ENCODE measurements at regions not wholly inside any gene's neighbourhood (a gene's known extent, or its start where the extent isn't known, plus 50 kb on each side); places are given as distances from the start of the nearest gene placed in this dataset.

GRCh38 chr13:70366720-70367119 is 258.5 kb upstream of the KLHL1 start:
- TF ChIP-seq CTCF (IDR thresholded peaks at IDR 0.05) = no peak
- TF ChIP-seq ZFX (IDR thresholded peaks at IDR 0.05; ENCODE audit: borderline replicate concordance) = no peak
